HEK293 (cell line): ENCODE measurements at regions not wholly inside any gene's neighbourhood (a gene's known extent, or its start where the extent isn't known, plus 50 kb on each side); places are given as distances from the start of the nearest gene placed in this dataset.
"Not testable (repeated sequence)": the region's sequence is repeated elsewhere in the genome, so short reads cannot be mapped to it uniquely, and the experiment has no call there.

Experiments used
- CTCF ChIA-PET: fragments of 350-600 bp; formaldehyde crosslinking; extraction: SDS; loops from one replicate; lab custom pipeline; 2021; ENCODE audit warnings: antibody characterized with exemption; lab: Yijun Ruan, JAX
- POLR2A ChIA-PET: fragments of 300-600 bp; formaldehyde crosslinking; extraction: SDS; loops from one replicate; lab custom pipeline; 2020; ENCODE audit warnings: antibody characterized with exemption, inconsistent platforms; lab: Yijun Ruan, JAX
- H3K27ac ChIP-seq: fragments of 200-500 bp; sonication (Bioruptor generic); 2 replicates; pipeline ENCODE4 v1.5.1; 2014; ENCODE audit warnings: low read depth, low read length, control low read depth, inconsistent platforms; ENCODE audit errors: extremely low read depth
- H3K36me3 ChIP-seq, 2 experiments: fragments of 200-500 bp in 1 of 2; sonication (Bioruptor generic) in 1 of 2; 1 replicate in 1 of 2; 2 replicates in 1 of 2; pipeline ENCODE4 v1.5.1; 2014 to 2017; ENCODE audit warnings: inconsistent platforms in 2 of 2, low read length in 2 of 2; ENCODE audit not compliant: control insufficient read depth in 2 of 2, insufficient read depth in 1 of 2
- H3K4me1 ChIP-seq: fragments of 200-500 bp; sonication (Bioruptor generic); 2 replicates; pipeline ENCODE4 v1.5.1; 2014; ENCODE audit warnings: mild to moderate bottlenecking, low read length, inconsistent platforms; ENCODE audit not compliant: control insufficient read depth, insufficient read depth
- H3K4me3 ChIP-seq: 2 replicates; pipeline ENCODE4 v1.5.1; 2011; ENCODE audit warnings: low read depth, mild to moderate bottlenecking, control low read depth, low read length, moderate library complexity
- H3K9me3 ChIP-seq: fragments of 200-500 bp; sonication (Bioruptor generic); 2 replicates; pipeline ENCODE4 v1.5.1; 2014; ENCODE audit warnings: low read depth, low read length, inconsistent platforms; ENCODE audit not compliant: control insufficient read depth, insufficient read depth
- HOXC10 ChIP-seq: sonication (generic); formaldehyde crosslinking; IDR thresholded peaks from 2 replicates; pipeline ENCODE4 v1.8.1; 2023; ENCODE audit warnings: mild to moderate bottlenecking, missing genetic modification reagents
- PRDM6 ChIP-seq: fragments of 450-650 bp; formaldehyde crosslinking; IDR thresholded peaks from 2 replicates; pipeline ENCODE4 v1.5.1; 2017; ENCODE audit warnings: missing biosample characterization, missing genetic modification characterization
- TRIM28 ChIP-seq: IDR thresholded peaks from 2 replicates; pipeline ENCODE4 v1.6.1; 2011; ENCODE audit warnings: low read length, control low read depth, borderline replicate concordance
- ZEB2 ChIP-seq: fragments of 450-650 bp; formaldehyde crosslinking; IDR thresholded peaks from 2 replicates; pipeline ENCODE4 v1.5.1; 2016; ENCODE audit warnings: missing biosample characterization, missing genetic modification characterization
- ZIC2 ChIP-seq: fragments of 450-650 bp; formaldehyde crosslinking; IDR thresholded peaks from 2 replicates; pipeline ENCODE4 v1.5.1; 2016; ENCODE audit warnings: missing biosample characterization, missing genetic modification characterization
- ZNF24 ChIP-seq: fragments of 450-650 bp; formaldehyde crosslinking; IDR thresholded peaks from 2 replicates; pipeline ENCODE4 v1.5.1; 2016; ENCODE audit warnings: missing biosample characterization, missing genetic modification characterization
- ZNF571 ChIP-seq: fragments of 450-650 bp; formaldehyde crosslinking; IDR thresholded peaks from 2 replicates; pipeline ENCODE4 v1.5.0; 2017; ENCODE audit warnings: missing biosample characterization, missing genetic modification characterization
- ZNF626 ChIP-seq: fragments of 450-650 bp; sonication (Bioruptor Pico); formaldehyde crosslinking; IDR thresholded peaks from 2 replicates; pipeline ENCODE4 v1.5.1; 2018; ENCODE audit warnings: missing biosample characterization, missing genetic modification characterization, inconsistent platforms
- ZSCAN16 ChIP-seq: fragments of 450-650 bp; formaldehyde crosslinking; IDR thresholded peaks from 2 replicates; pipeline ENCODE4 v1.5.1; 2016; ENCODE audit warnings: missing biosample characterization, missing genetic modification characterization
- TF ChIP-seq, protein P1 (sequence below): fragments of 450-650 bp; formaldehyde crosslinking; IDR thresholded peaks from 2 replicates; pipeline ENCODE4 v1.5.1; 2016; ENCODE audit warnings: missing biosample characterization, missing genetic modification characterization
- TF ChIP-seq, protein P2 (sequence below): fragments of 450-650 bp; formaldehyde crosslinking; IDR thresholded peaks from 2 replicates; pipeline ENCODE4 v1.5.1; 2016; ENCODE audit warnings: missing biosample characterization, missing genetic modification characterization, low read depth

DNA sequence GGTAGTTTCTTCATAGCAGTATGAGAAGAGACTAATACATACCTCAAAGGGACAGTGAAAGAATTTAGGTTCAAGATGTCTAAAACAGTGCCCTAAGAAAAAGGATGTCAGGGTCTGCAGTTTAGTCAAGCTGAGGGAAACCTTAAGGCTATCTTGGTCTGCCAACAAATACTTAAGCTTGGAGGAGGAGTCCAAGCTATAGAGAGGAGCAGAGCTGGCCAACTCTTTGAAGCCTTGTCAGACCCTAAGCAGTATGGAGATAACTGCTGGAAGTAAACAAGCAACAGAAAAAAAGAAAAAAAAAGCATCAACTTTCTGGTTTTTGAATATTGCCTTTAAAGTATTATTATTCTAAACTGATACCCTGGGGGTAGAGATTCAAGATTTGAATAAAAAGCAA lies 1518.1 kb downstream of the GRIK2 start (continued):
- TF ChIP-seq, protein P1, sequence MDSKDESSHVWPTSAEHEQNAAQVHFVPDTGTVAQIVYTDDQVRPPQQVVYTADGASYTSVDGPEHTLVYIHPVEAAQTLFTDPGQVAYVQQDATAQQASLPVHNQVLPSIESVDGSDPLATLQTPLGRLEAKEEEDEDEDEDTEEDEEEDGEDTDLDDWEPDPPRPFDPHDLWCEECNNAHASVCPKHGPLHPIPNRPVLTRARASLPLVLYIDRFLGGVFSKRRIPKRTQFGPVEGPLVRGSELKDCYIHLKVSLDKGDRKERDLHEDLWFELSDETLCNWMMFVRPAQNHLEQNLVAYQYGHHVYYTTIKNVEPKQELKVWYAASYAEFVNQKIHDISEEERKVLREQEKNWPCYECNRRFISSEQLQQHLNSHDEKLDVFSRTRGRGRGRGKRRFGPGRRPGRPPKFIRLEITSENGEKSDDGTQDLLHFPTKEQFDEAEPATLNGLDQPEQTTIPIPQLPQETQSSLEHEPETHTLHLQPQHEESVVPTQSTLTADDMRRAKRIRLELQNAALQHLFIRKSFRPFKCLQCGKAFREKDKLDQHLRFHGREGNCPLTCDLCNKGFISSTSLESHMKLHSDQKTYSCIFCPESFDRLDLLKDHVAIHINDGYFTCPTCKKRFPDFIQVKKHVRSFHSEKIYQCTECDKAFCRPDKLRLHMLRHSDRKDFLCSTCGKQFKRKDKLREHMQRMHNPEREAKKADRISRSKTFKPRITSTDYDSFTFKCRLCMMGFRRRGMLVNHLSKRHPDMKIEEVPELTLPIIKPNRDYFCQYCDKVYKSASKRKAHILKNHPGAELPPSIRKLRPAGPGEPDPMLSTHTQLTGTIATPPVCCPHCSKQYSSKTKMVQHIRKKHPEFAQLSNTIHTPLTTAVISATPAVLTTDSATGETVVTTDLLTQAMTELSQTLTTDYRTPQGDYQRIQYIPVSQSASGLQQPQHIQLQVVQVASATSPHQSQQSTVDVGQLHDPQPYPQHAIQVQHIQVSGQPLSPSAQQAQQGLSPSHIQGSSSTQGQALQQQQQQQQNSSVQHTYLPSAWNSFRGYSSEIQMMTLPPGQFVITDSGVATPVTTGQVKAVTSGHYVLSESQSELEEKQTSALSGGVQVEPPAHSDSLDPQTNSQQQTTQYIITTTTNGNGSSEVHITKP (tag by site-specific recombination), result no peak
- TF ChIP-seq ZIC2 (tag by site-specific recombination), result no peak
- TF ChIP-seq ZNF24 (tag by site-specific recombination), result no peak
- no peak for TF ChIP-seq PRDM6 (tag by site-specific recombination)
- TF ChIP-seq, protein P2, sequence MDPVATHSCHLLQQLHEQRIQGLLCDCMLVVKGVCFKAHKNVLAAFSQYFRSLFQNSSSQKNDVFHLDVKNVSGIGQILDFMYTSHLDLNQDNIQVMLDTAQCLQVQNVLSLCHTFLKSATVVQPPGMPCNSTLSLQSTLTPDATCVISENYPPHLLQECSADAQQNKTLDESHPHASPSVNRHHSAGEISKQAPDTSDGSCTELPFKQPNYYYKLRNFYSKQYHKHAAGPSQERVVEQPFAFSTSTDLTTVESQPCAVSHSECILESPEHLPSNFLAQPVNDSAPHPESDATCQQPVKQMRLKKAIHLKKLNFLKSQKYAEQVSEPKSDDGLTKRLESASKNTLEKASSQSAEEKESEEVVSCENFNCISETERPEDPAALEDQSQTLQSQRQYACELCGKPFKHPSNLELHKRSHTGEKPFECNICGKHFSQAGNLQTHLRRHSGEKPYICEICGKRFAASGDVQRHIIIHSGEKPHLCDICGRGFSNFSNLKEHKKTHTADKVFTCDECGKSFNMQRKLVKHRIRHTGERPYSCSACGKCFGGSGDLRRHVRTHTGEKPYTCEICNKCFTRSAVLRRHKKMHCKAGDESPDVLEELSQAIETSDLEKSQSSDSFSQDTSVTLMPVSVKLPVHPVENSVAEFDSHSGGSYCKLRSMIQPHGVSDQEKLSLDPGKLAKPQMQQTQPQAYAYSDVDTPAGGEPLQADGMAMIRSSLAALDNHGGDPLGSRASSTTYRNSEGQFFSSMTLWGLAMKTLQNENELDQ, result no peak
- no peak for TF ChIP-seq ZNF626 (tag by site-specific recombination)
- no peak for TF ChIP-seq ZNF571 (tag by site-specific recombination)

DNA sequence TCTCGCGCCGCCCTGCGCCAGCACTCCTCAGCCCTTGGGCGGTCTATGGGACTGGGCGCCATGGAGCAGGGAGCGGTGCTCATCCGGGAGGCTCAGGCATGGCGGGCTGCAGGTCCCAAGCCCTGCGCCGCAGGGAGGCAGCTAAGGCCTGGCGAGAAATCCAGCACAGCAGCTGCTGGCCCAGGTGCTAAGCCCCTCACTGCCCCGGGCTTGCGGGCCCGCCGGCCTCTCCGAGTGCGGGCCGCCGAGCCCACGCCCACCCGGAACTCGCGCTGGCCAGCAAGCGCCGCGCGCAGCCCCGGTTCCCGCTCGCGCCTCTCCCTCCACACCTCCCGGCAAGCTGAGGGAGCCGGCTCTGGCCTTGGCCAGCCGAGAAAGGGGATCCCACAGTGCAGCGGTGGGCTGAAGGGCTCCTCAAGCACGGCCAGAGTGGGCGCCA lies 1517.2 kb downstream of the GRIK2 start:
- H3K9me3 ChIP-seq, H3K36me3 ChIP-seq, POLR2A ChIA-PET, CTCF ChIA-PET, H3K4me1 ChIP-seq, H3K4me3 ChIP-seq, H3K27ac ChIP-seq: not testable (repeated sequence)

DNA sequence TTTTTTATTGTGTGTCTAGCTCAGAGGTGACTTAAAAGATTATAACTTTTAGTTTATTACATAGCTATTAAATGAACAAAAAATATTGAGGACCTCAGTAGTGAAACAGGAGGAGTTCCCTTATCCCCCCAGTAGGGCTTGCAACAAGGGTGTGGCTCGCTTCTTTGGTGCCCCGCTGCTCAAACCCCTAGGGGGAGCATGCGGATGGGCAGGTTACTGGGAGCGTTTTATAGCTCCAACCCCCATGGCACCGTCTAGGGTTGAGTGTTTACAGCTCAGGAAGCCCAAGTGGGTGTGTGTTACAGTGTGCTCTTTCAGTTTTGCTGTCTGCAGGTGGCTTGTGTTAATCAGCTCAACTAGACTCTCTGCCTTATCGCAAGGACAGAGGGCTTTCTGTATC lies 1513.7 kb downstream of the GRIK2 start:
- H3K4me1 ChIP-seq, result no peaks in the 10 kb centered on the region
- no peaks in the 10 kb centered on the region for H3K9me3 ChIP-seq
- no peak overlapping the region for H3K4me3 ChIP-seq
- no peak overlapping the region for H3K27ac ChIP-seq
- CTCF ChIA-PET, result no interaction called here
- POLR2A ChIA-PET, result no interaction called here
- TF ChIP-seq ZSCAN16 (tag by site-specific recombination), result no peak
- TF ChIP-seq, all 188 proteins: peak for 0
- no peaks in the 10 kb centered on the region for H3K36me3 ChIP-seq

DNA sequence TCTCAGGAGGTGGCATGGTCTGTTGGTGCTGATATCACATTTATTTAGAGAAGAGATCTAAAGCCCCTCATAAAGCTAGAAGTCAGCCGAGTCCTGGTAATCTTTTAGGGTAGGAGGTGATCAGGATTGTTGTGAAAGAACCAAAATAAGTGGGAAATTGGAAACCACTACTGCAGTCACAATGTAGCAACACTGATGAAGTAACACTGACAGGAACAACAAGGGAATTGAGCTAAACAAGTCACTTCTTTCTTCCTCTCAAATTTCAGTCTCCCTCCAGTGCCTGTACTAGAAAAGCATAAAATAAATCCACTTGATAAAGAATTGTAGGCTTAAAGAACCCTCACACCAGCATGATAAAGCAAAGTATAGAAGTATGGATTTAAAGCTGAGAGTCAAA lies 1509.0 kb downstream of the GRIK2 start:
- no peaks in the 10 kb centered on the region for H3K36me3 ChIP-seq
- ChIA-PET CTCF (no interaction called here), POLR2A (no interaction called here)

More for the DNA sequence above, 1509.0 kb downstream of the GRIK2 start:
- no peak overlapping the region for H3K4me3 ChIP-seq
- no peaks in the 10 kb centered on the region for H3K9me3 ChIP-seq
- TF ChIP-seq TRIM28 (no peak), HOXC10 (CRISPR knock-in tag) (no peak), ZEB2 (tag by site-specific recombination) (no peak)
- H3K4me1 ChIP-seq, result no peaks in the 10 kb centered on the region
- no peak overlapping the region for H3K27ac ChIP-seq
